ENCODE measurements at regions not wholly inside any gene's neighbourhood (a gene's known extent, or its start where the extent isn't known, plus 50 kb on each side); places are given as distances from the start of the nearest gene placed in this dataset.

DNA sequence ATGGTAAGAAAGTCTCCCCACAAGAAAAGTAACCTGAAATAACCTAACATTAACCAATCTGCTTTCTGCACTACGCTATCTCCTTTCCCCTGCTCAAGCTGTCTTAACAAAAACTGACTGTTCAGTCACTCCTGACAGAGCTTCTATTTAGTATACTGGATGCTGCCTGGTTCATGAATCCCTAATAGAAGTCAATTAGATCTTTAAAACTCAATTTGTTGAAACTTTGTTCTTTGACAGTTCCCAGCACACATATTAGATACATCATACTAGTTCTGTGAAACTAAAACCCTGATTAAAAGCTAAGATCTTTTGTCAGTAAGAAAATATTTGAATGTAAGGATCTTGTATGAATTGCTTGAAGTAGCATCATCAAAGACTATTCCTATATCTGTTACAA lies 287.4 kb downstream of the RBM43 start:
- Histone ChIP-seq H3K36me3 (ENCODE audit: control insufficient read depth, low read length) (no peaks in the 10 kb centered on the region), H4K20me1 (ENCODE audit: control insufficient read depth, insufficient read depth, low read depth, low read length) (no peaks in the 10 kb centered on the region), H3K79me2 (ENCODE audit: control insufficient read depth, low read length) (no peaks in the 10 kb centered on the region), H3K9me3 (ENCODE audit: control insufficient read depth, insufficient read depth, low read length) (no peaks in the 10 kb centered on the region), H3K4me1 (ENCODE audit: control insufficient read depth, low read length) (no peaks in the 10 kb centered on the region), H3F3A (ENCODE audit: control insufficient read depth, insufficient read depth) (no peaks in the 10 kb centered on the region), H3K4me3 (ENCODE audit: low read length) (no peak overlapping the region), H3K27ac (ENCODE audit: low read depth, low read length) (no peak overlapping the region), H3K9me2 (replicated peaks; ENCODE audit: control insufficient read depth, low read length) (no peaks in the 10 kb centered on the region), H3K27me3 (ENCODE audit: control insufficient read depth, low read length) (no peaks in the 10 kb centered on the region), H3K4me2 (ENCODE audit: low read length) (no peak overlapping the region)
- TF ChIP-seq, protein P1, sequence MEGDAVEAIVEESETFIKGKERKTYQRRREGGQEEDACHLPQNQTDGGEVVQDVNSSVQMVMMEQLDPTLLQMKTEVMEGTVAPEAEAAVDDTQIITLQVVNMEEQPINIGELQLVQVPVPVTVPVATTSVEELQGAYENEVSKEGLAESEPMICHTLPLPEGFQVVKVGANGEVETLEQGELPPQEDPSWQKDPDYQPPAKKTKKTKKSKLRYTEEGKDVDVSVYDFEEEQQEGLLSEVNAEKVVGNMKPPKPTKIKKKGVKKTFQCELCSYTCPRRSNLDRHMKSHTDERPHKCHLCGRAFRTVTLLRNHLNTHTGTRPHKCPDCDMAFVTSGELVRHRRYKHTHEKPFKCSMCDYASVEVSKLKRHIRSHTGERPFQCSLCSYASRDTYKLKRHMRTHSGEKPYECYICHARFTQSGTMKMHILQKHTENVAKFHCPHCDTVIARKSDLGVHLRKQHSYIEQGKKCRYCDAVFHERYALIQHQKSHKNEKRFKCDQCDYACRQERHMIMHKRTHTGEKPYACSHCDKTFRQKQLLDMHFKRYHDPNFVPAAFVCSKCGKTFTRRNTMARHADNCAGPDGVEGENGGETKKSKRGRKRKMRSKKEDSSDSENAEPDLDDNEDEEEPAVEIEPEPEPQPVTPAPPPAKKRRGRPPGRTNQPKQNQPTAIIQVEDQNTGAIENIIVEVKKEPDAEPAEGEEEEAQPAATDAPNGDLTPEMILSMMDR (IDR thresholded peaks at IDR 0.05; ENCODE audit: low read depth, low read length, poor library complexity, severe bottlenecking), result no peak
- TF ChIP-seq EZH2phosphoT487 (IDR thresholded peaks at IDR 0.05; ENCODE audit: borderline replicate concordance, low read length), result no peak

DNA sequence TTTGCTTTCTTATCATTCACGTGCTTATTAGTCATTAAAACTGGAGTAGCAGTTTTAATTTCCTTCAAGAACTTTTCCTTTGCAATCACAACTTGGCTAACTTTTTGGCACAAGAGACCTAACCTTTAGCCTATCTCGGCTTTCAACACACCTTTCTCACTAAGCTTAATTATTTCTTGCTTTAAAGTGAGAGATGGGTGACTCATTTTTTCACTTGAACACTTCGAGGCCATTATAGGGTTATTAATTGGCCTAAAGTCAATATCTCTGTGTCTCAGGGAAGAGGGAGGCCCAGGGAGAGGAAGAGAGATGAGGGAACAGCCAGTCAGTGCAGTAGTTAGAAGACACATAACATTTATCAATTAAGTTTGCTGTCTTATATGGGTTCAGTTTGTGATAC lies 289.8 kb downstream of the RBM43 start:
- Histone ChIP-seq H3K4me2 (ENCODE audit: low read length) (no peak overlapping the region), H3F3A (ENCODE audit: control insufficient read depth, insufficient read depth) (no peaks in the 10 kb centered on the region)
- TF ChIP-seq, protein P1 (IDR thresholded peaks at IDR 0.05; ENCODE audit: low read depth, low read length, poor library complexity, severe bottlenecking), result no peak
- no peak for TF ChIP-seq EZH2phosphoT487 (IDR thresholded peaks at IDR 0.05; ENCODE audit: borderline replicate concordance, low read length)

DNA sequence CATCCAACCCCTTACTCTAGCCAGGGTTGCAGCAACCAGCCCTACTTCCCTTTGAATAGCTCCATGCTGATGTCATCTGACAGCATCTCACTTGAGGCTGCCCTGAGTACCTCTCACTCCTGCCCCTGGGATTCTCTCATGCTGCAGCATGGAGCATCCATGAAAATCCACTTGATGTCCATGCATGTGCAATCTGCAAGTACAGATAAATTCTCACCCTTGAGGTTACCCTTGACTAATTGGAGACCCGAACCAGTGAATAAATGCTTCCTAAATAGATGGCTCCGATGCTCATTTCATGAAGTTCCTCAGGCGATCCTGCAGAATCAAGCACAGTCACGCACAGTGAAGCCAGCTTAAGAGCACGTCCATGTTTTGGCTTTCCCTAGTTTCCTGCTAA lies 298.3 kb downstream of the RBM43 start:
- Histone ChIP-seq H3K4me2 (ENCODE audit: low read length) (no peak overlapping the region), H3K9me2 (replicated peaks; ENCODE audit: control insufficient read depth, low read length) (no peaks in the 10 kb centered on the region), H3K27me3 (ENCODE audit: control insufficient read depth, low read length) (no peaks in the 10 kb centered on the region), H3K36me3 (ENCODE audit: control insufficient read depth, low read length) (no peaks in the 10 kb centered on the region), H4K20me1 (ENCODE audit: control insufficient read depth, insufficient read depth, low read depth, low read length) (no peaks in the 10 kb centered on the region), H3K4me3 (ENCODE audit: low read length) (no peak overlapping the region), H3K9me3 (ENCODE audit: control insufficient read depth, insufficient read depth, low read length) (no peaks in the 10 kb centered on the region), H3K79me2 (ENCODE audit: control insufficient read depth, low read length) (no peaks in the 10 kb centered on the region), H3K4me1 (ENCODE audit: control insufficient read depth, low read length) (no peaks in the 10 kb centered on the region), H3F3A (ENCODE audit: control insufficient read depth, insufficient read depth) (no peaks in the 10 kb centered on the region), H3K27ac (ENCODE audit: low read depth, low read length) (no peak overlapping the region)
- TF ChIP-seq, protein P1 (IDR thresholded peaks at IDR 0.05; ENCODE audit: low read depth, low read length, poor library complexity, severe bottlenecking), result no peak
- no peak for TF ChIP-seq EZH2phosphoT487 (IDR thresholded peaks at IDR 0.05; ENCODE audit: borderline replicate concordance, low read length)

More for the DNA sequence above, 289.8 kb downstream of the RBM43 start:
- H3K4me1 ChIP-seq (ENCODE audit: control insufficient read depth, low read length), result no peaks in the 10 kb centered on the region
- H3K27ac ChIP-seq (ENCODE audit: low read depth, low read length), result no peak overlapping the region
- no peaks in the 10 kb centered on the region for H3K36me3 ChIP-seq (ENCODE audit: control insufficient read depth, low read length)
- H3K27me3 ChIP-seq (ENCODE audit: control insufficient read depth, low read length), result no peaks in the 10 kb centered on the region
- H4K20me1 ChIP-seq (ENCODE audit: control insufficient read depth, insufficient read depth, low read depth, low read length), result no peaks in the 10 kb centered on the region
- no peaks in the 10 kb centered on the region for H3K79me2 ChIP-seq (ENCODE audit: control insufficient read depth, low read length)
- no peaks in the 10 kb centered on the region for H3K9me3 ChIP-seq (ENCODE audit: control insufficient read depth, insufficient read depth, low read length)
- H3K9me2 ChIP-seq (replicated peaks; ENCODE audit: control insufficient read depth, low read length), result no peaks in the 10 kb centered on the region
- no peak overlapping the region for H3K4me3 ChIP-seq (ENCODE audit: low read length)

DNA sequence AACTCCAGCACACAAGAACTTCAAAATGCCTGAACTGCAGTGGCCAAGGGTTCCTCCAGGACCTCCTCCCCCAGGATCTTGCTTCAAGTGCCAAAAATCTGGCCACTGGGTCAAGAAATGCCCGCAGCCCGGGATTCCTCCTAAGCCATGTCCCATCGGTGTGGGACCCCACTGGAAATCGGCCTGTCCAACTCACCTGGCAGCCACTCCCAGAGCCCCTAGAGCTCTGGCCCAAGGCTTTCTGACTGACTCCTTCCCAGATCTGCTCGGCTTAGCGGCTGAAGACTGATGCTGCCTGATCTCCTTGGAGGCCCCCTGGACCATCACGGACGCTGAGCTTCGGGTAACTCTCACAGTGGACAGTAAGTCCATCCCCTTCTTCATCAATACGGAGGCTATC lies 306.4 kb downstream of the RBM43 start:
- no peak overlapping the region for H3K4me2 ChIP-seq (ENCODE audit: low read length)
- TF ChIP-seq EZH2phosphoT487 (IDR thresholded peaks at IDR 0.05; ENCODE audit: borderline replicate concordance, low read length), result no peak
- TF ChIP-seq, protein P1 (IDR thresholded peaks at IDR 0.05; ENCODE audit: low read depth, low read length, poor library complexity, severe bottlenecking), result no peak
- H3K79me2 ChIP-seq (ENCODE audit: control insufficient read depth, low read length), result no peaks in the 10 kb centered on the region
- no peaks in the 10 kb centered on the region for H3K9me2 ChIP-seq (replicated peaks; ENCODE audit: control insufficient read depth, low read length)
- no peaks in the 10 kb centered on the region for H3K27me3 ChIP-seq (ENCODE audit: control insufficient read depth, low read length)
- no peaks in the 10 kb centered on the region for H3K36me3 ChIP-seq (ENCODE audit: control insufficient read depth, low read length)
- H3K9me3 ChIP-seq (ENCODE audit: control insufficient read depth, insufficient read depth, low read length), result no peaks in the 10 kb centered on the region
- H3K4me1 ChIP-seq (ENCODE audit: control insufficient read depth, low read length), result no peaks in the 10 kb centered on the region
- H4K20me1 ChIP-seq (ENCODE audit: control insufficient read depth, insufficient read depth, low read depth, low read length), result no peaks in the 10 kb centered on the region
- H3K4me3 ChIP-seq (ENCODE audit: low read length), result no peak overlapping the region
- no peak overlapping the region for H3K27ac ChIP-seq (ENCODE audit: low read depth, low read length)
- H3F3A ChIP-seq (ENCODE audit: control insufficient read depth, insufficient read depth), result no peaks in the 10 kb centered on the region

Measured in DOHH2 (cell line).